GM10248 (cell line): ENCODE measurements at regions not wholly inside any gene's neighbourhood (a gene's known extent, or its start where the extent isn't known, plus 50 kb on each side); places are given as distances from the start of the nearest gene placed in this dataset.
"Not testable (repeated sequence)": the region's sequence is repeated elsewhere in the genome, so short reads cannot be mapped to it uniquely, and the experiment has no call there.

Source experiments
- CTCF ChIA-PET: fragments of 300-600 bp; sonication (Branson Sonifier 250); formaldehyde crosslinking; extraction: SDS; loops from one replicate; lab custom pipeline; 2021; ENCODE audit warnings: antibody characterized with exemption; lab: Yijun Ruan, JAX
- POLR2A ChIA-PET: fragments of 350-650 bp; sonication (Branson Sonifier 250); formaldehyde crosslinking; extraction: SDS; loops from one replicate; lab custom pipeline; 2020; ENCODE audit warnings: antibody characterized with exemption; lab: Yijun Ruan, JAX
- DNase-seq: peaks from one replicate; pipeline ENCODE4 v3.0.0; 2012; ENCODE audit errors: extremely low spot score
- CTCF ChIP-seq: IDR thresholded peaks from 2 replicates; pipeline ENCODE4 v1.5.1; 2012; ENCODE audit warnings: mild to moderate bottlenecking, low read depth; ENCODE audit errors: extremely low read depth, missing control alignments, control extremely low read depth

GRCh38 chr2:62611854-62612253 lies 93.7 kb upstream of the EHBP1 start:
- TF ChIP-seq CTCF, result no peak
- POLR2A ChIA-PET, result no interaction called here
- DNase-seq, result no peak
- CTCF ChIA-PET, result interaction anchor here (1.1 to 1.2 kb wide), 2 partner anchors 17 to 47 kb away, joined by 3 read pairs; no protein-coding TSS in a partner anchor

DNA sequence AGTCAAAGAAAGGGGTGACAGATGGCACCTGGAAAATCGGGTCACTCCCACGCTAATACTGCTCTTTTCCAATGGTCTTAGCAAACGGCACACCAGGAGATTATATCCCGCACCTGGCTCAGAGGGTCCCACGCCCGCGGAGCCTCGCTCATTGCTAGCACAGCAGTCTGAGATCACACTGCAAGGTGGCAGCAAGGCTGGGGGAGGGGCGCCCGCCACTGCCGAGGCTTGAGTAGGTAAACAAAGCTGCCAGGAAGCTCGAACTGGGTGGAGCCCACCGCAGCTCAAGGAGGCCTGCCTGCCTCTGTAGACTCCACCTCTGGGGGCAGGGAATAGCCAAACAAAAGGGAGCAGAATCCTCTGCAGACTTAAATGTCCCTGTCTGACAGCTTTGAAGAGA lies 99.5 kb upstream of the TMEM17 start:
- POLR2A ChIA-PET, DNase-seq: not testable (repeated sequence)

DNA sequence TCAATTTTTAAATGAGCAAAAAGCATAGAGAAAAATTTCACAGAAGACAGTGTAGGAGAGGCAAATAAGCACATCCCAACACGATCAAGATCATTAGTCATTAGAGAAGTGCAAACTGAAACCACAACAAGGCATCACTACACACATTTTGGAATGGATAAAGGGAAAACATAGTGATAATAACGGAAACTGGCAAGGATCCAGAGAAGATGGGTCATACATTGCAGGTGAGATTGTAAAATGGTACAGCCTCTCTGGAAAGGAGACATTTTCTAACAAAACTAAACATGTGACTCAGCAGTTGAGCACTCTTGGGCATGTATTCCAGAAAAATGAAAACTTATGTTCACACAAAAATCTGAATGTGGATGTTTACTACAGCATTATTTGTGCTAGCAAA lies 98.3 kb upstream of the TMEM17 start:
- ChIA-PET POLR2A (no interaction called here), CTCF (interaction anchor here (0.9 kb wide), 1 partner anchor 14 kb away, joined by 3 read pairs; no protein-coding TSS in a partner anchor)
- DNase-seq, result no peak
- no peak for TF ChIP-seq CTCF

More for the DNA sequence above, 99.5 kb upstream of the TMEM17 start:
- CTCF ChIA-PET, result not testable (repeated sequence)

DNA sequence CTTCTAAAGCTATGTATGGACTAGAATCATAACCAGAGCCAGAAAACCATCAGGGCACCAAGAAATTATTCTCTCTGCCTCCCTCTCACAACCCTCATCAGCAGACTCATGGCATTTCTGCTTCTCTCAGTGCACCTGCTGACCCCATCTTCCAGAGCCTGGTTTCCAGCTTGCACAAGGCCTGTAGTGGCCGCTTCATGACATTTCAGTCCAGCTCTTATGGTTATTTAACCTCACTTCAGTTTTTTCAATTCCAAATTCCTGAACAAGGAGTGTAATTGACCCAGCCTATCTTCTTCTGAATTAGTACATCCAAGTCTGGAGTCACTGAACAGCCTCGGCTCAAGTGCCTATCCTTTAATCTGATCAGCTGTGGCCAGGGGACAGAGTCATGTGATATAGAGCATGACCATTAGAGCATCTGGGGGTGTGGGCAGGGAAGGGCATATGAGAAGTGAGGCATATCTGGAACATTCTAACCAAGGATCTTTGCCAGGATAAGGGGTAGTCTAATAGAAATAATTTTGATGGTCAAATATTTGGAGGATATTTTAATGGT lies 97.2 kb upstream of the TMEM17 start:
- CTCF ChIA-PET, result interaction anchor here (0.9 to 2.1 kb wide), 3 partner anchors 12 to 15 kb away, joined by 3 to 6 read pairs (median 5); no protein-coding TSS in a partner anchor
- no peak for TF ChIP-seq CTCF

GRCh38 chr2:62599674-62600410 lies 93.8 kb upstream of the TMEM17 start:
- CTCF ChIA-PET, POLR2A ChIA-PET: not testable (repeated sequence)

More for the DNA sequence above, 97.2 kb upstream of the TMEM17 start:
- DNase-seq, result no peak
- POLR2A ChIA-PET, result no interaction called here

GRCh38 chr2:62597323-62597722 lies 91.3 kb upstream of the TMEM17 start:
- POLR2A ChIA-PET, result no interaction called here
- CTCF ChIA-PET, result no interaction called here
- no peak for DNase-seq
- no peak for TF ChIP-seq CTCF

More at GRCh38 chr2:62599674-62600410, 93.8 kb upstream of the TMEM17 start:
- DNase-seq, result not testable (repeated sequence)

- TF ChIP-seq CTCF, result no peak
- no peak for DNase-seq
- ChIA-PET POLR2A (no interaction called here), CTCF (no interaction called here)
Observed at GRCh38 chr2:62596061-62596921, 90.3 kb upstream of the TMEM17 start.
